Urinary bladder (tissue), 3 donors: ENCODE measurements at regions not wholly inside any gene's neighbourhood (a gene's known extent, or its start where the extent isn't known, plus 50 kb on each side); places are given as distances from the start of the nearest gene placed in this dataset.

Experiments used
- DNase-seq: peaks from one replicate; pipeline ENCODE4 v3.0.0-alpha.2; 2015; ENCODE audit errors: extremely low spot score
- H3K27ac ChIP-seq: one replicate; pipeline ENCODE4 v1.5.1; 2013; ENCODE audit warnings: low read depth, mild to moderate bottlenecking, moderate library complexity
- H3K36me3 ChIP-seq: one replicate; pipeline ENCODE4 v1.6.1; 2013; ENCODE audit warnings: mild to moderate bottlenecking, moderate library complexity; ENCODE audit not compliant: insufficient read depth
- H3K4me1 ChIP-seq: one replicate; pipeline ENCODE4 v1.6.1; 2013; ENCODE audit warnings: mild to moderate bottlenecking, moderate library complexity; ENCODE audit not compliant: insufficient read depth
- H3K4me3 ChIP-seq: one replicate; pipeline ENCODE4 v1.5.1; 2013; ENCODE audit warnings: low read depth, low read length
- WGBS: extraction: QIAGEN DNeasy Blood & Tissue Kit; methylation state at CpG from one replicate; pipeline ENCODE4 v1.1.7; 2013; 5-methylcytosine and 5-hydroxymethylcytosine counted together
- donor health status: healthy with polysubstance abuse.
- donor health status: healthy.

DNA sequence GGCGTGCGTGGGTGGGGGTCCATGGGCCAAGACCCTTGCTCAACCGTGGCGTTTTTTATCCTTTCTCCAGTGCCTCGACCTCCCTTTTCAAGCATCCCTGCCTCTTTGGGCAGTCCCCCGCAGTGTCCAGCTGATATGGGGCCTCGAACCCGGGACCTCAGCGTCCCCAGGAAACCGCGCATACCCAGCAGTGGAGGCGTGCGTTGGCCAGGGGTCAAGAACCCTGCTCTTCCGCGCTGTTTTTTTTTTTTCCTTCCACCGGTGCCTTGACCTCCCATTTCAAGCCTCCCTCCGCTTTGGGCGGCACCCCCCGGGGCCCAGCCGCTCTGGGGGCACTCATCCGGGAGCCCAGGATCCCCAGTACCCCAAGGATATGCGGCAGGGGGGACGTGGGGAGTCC is 325.8 kb downstream of the ALG10 start:
- no peaks in the 10 kb centered on the region for H3K4me1 ChIP-seq
- DNase-seq = no peak
- no peaks in the 10 kb centered on the region for H3K36me3 ChIP-seq
- no peak overlapping the region for H3K4me3 ChIP-seq
- H3K27ac ChIP-seq = no peak overlapping the region
- WGBS = 70% methylated on average over 23 of the region's 23 CpGs

DNA sequence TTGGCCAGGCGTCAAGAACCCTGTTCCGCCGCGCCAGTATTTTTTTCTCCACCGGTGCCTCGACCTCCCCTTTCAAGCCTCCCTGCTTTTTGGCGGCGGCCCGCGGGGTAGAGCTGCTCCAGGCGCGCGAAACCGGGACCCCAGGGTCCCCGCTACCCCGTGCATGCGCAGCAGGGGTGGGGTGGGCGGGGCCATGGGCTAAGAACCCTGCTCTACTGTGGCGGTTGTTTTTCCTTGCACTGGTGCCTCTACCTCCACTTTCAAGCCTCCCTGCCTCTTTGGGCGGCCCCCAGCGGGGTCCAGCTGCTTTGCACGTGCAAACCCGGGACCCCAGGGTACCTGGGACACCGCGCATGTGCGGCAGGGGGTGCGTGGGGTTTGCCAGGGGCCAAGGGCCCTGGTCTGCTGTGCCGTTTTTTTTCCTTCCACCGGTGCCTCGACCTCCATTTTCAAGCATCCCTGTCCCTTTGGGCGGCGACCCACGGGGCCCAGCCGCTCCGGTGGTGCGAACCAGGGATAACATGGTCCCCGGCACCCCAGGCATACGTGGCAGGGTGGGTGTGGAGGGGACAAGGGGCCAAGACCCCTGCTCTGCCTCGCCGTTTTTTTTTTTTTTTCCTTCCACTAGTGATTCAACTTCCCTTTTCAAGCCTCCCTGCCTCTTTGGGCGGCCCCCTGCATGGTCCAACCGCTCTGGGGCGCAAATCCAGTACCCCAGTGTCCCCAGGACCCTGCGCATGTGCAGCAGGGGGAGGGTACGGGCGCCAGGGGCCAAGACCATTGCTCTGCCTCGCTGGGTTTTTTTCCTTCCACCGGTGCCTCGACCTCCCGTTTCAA is 326.8 kb downstream of the ALG10 start:
- Histone ChIP-seq H3K36me3 (no peaks in the 10 kb centered on the region), H3K27ac (no peak overlapping the region), H3K4me3 (no peak overlapping the region), H3K4me1 (no peaks in the 10 kb centered on the region)
- 49% methylated on average over 50 of the region's 50 CpGs for WGBS
- DNase-seq = no peak

DNA sequence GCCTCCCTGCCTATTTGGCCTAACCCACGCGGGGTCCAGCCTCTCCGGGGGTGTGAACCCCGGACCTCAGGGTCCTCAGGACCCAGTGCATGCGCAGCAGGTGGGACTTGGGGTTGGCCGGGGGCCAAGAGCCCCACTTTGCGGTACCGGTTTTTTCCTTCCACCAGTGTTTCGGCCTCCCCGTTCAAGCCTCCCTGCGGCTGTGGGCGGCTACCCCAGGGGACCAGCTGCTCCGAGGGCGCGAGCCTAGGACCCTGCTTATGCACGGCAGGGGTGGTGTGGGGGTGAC is 327.3 kb downstream of the ALG10 start:
- WGBS = 65% methylated on average over 16 of the region's 16 CpGs
- H3K36me3 ChIP-seq = no peaks in the 10 kb centered on the region
- no peaks in the 10 kb centered on the region for H3K4me1 ChIP-seq
- DNase-seq = no peak
- no peak overlapping the region for H3K4me3 ChIP-seq
- H3K27ac ChIP-seq = no peak overlapping the region

DNA sequence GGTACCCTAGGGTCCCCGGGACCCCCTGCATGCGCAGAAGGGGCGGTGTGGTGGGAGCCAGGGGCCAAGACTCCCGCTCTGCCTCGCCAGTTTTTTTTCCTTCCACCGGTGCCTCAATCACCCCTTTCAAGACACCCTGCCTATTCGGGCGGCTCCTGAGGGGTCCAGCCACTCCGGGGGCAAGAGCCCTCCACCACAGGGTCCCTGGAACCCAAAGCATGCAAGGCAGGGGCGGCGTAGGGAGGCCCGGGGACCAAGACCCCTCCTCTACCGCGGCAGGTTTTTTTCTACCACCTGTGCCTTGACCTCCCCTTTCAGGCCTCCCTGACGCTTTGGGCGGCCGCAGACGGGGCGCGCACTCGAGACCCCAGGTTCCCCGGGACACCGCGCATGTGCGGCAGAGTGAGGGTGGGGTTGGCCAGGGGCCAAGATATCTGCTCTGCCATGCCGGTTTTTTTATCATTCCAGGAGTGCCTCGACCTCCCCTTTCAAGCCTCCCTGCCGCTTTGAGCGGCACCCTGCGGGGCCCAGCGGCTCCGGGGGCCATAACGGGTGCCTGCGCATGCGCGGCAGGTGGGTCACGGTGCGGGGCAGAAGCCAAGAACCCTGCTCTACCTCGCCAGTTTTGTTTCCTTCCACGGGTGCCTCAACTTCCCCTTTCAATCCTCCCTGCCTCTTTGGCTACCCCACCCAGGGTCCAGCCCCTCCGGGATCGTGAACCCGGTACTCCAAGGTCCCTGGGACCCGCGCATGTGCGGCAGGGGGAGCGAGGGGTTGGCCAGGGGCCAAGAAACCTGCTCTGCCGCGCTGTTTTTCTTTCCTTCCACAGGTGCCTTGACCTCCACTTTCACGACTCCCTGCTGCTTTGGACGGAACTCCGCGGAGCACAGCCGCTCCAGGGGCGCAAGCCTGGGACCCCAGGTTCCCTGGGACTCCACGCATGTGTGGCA is 328.1 kb downstream of the ALG10 start:
- WGBS = 63% methylated on average over 56 of the region's 56 CpGs
- H3K27ac ChIP-seq = no peak overlapping the region
- no peaks in the 10 kb centered on the region for H3K36me3 ChIP-seq
- no peak overlapping the region for H3K4me3 ChIP-seq
- H3K4me1 ChIP-seq = no peaks in the 10 kb centered on the region
- no peak for DNase-seq

DNA sequence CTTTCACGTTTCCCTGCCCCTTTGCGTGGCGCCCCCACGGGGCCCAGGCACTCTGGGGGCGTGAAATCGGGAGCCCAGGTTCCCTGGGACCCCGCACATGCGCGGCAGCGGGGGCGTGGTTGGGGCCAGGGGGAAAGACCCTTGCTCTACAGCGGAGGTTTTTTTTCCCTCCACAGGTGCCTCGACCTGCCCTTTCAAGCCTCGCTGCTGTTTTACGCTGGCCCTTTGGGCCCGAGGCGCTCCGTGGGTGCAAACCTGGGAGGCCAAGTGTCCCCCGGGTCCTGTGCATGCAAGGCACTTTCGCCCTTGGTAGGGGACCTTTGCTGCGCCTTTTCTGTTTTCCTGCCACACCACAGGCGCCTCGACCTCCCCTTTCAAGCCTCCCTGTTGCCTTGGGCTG is 329.8 kb downstream of the ALG10 start:
- no peak overlapping the region for H3K27ac ChIP-seq
- no peak for DNase-seq
- no peak overlapping the region for H3K4me3 ChIP-seq
- no peaks in the 10 kb centered on the region for H3K4me1 ChIP-seq
- WGBS = 53% methylated on average over 23 of the region's 23 CpGs
- no peaks in the 10 kb centered on the region for H3K36me3 ChIP-seq

DNA sequence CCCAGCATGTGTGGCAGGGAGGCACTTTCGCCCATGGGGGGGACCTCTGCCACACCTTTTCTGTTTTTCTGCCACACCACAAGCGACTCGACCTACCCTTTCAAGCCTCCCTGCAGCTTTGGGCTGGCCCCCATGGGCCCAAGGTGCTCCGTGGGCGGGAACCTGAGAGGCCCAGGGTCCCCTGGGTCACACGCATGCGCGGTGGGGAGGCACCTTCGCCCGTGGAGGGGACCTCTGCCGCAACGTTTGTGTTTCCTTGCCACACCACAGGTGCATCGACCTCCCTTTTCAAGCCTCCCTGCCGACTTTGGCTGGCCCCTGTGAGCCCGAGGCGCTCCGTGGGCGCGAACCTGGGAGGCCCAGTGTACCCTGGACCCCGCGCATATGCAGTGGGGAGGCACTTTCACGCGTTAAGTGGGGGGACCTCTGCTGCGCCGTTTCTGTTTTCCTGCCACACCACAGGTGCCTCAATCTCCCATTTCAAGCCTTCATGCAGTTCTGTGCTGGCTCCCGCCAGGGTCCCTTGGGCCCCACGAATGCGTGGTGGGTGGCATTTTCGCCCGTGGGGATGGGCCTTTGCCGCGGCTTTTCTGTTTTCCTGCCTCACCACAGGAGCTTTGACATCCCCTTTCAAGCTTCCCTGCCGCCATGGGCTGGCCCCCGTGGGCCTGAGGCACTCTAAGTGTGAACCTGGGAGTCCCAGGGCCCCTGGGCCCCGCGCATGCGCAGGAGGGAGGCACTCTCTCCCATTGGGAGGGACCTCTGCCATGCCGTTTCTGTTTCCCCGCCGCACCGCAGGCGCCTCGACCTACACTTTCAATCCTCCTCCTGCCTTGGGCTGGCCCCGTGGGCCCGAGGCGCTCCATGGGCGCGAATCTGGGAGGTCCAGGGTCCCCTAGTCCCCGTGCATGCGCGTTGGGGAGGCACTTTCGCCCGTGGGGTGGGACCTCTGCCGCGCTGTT is 332.2 kb downstream of the ALG10 start:
- Histone ChIP-seq H3K36me3 (no peaks in the 10 kb centered on the region), H3K27ac (no peak overlapping the region), H3K4me3 (no peak overlapping the region), H3K4me1 (no peaks in the 10 kb centered on the region)
- DNase-seq = no peak
- 60% methylated on average over 55 of the region's 55 CpGs for WGBS

DNA sequence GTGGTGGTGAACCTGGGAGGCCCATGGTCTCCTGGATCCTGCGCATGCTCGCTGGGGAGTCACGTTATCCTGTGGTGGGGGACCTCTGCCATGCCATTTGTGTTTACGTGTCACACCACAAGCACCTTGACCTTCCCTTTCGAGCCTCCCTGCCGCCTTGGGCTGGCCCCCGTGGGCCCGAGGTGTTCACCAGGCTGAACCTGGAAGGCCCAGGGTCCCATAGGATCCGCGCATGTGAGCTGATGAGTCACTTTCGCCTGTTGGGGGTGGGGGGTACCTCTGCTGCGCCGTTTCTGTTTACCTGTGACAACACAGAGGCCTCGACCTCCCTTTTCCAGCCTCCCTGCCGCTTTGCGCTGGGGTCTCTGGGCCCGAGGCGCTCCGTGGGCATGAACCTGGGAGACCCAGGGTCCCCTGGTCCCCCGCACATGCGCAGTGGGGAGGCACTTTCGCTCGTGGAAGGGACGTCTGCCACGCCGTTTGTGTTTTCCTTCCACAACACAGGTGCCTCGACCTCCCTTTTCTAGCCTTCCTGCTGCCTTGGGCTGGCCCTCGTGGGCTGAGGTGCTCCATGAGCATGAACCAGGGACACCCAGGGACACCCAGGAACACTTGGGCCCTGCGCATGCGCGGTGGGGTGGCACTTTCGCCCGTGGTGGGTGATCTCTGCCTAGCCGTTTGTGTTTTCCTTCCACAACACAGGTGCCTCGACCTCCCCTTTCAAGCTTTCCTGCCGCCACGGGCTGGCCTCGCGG is 334.1 kb downstream of the ALG10 start:
- Histone ChIP-seq H3K4me3 (no peak overlapping the region), H3K36me3 (no peaks in the 10 kb centered on the region), H3K27ac (no peak overlapping the region), H3K4me1 (no peaks in the 10 kb centered on the region)
- DNase-seq = no peak
- 71% methylated on average over 39 of the region's 39 CpGs for WGBS

DNA sequence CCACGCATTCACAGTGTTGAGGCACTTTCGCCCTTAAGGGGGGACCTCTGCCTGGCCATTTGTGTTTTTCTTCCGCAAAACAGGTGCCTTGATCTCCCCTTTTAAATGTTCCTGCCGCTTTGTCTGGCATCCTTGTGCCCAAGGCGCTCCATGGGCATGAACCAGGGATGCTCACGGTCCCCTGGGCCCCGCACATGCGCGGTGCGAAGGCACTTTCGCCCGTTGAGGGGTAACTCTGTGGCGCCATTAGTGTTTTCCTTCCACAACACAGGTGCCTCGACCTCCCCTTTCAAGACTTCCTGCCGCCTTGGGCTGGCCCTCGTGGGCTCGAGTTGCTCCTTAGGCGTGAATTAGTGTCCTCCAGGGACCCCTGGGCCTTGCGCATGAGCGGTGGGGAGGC is 335.5 kb downstream of the ALG10 start:
- Histone ChIP-seq H3K4me1 (no peaks in the 10 kb centered on the region), H3K4me3 (no peak overlapping the region), H3K27ac (no peak overlapping the region), H3K36me3 (no peaks in the 10 kb centered on the region)
- WGBS = 44% methylated on average over 20 of the region's 20 CpGs
- DNase-seq = no peak

DNA sequence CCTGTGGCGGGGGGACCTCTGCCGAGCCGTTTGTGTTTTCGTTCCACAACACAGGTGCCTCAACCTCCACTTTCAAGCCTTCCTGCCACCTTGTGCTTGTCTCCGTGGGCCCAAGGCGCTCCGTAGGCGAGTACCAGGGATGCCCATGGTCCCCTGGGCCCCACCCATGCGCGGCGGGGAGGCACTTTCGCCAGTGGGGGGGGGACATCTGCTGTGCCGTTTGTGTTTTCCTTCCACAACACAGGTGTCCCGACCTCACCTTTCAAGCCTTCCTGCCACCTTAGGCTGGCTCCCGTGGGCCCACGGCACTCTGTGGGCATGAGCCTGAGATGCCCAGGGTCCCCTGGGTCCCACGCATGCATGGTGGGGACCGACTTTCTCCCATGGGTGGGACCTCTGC is 335.9 kb downstream of the ALG10 start:
- H3K36me3 ChIP-seq = no peaks in the 10 kb centered on the region
- WGBS = 57% methylated on average over 18 of the region's 18 CpGs
- H3K27ac ChIP-seq = no peak overlapping the region
- H3K4me3 ChIP-seq = no peak overlapping the region
- H3K4me1 ChIP-seq = no peaks in the 10 kb centered on the region
- no peak for DNase-seq

DNA sequence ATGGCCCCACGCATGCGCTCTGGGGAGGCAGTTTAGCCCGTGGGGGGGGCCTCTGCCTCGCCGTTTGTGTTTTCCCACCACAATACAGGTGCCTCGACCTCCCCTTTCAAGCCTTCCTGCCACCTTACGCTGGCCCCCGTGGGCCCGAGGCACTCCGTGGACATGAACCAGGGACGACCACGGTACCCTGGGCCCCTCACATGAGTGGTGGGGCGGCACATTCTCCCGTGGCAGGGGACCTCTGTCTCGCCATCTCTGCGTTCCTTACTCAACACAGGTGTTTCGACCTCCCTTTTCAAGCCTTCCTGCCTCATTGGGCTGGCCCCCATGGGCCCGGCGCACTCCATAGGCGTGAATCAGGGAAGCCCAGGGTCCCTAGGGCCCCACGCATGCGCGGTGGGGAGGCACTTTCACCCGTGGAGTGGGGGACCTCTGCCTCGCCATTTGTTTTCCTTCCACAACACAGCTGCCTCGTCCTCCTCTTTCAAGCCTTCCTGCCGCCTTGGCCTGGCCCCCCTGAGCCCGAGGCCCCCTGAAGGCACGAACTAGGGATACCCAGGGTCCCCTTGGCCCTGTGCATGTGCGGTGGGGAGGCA is 339.5 kb downstream of the ALG10 start:
- no peak overlapping the region for H3K4me3 ChIP-seq
- no peaks in the 10 kb centered on the region for H3K4me1 ChIP-seq
- DNase-seq = no peak
- H3K27ac ChIP-seq = no peak overlapping the region
- 55% methylated on average over 30 of the region's 30 CpGs for WGBS
- no peaks in the 10 kb centered on the region for H3K36me3 ChIP-seq

DNA sequence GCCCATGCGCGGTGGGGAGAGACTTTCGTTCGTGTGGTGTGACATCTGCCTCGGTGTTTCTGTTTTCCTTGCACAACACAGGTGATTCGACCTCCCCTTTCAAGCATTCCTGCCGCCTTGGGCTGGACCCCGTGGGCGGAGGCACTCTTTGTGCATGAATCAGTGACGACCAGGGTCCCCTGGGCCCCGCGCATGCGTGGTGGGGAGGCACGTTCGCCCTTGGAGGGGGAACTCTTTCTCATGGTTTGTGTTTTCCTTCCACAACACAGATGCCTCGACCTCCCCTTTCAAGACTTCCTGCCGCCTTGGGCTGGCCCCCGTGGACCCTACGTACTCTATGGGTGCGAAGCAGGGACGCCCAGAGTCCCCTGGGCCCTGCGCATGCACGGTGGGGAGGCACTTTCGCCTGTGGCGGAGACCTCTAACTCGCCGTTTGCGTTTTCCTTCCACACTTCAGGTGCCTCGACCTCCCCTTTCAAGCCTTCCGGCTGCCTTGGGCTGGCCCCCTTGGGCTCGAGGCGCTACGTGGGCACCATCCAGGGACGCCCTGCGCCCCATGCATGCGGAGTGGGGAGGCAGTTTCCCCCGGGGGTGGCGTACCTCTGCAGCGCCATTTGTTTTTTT is 340.9 kb downstream of the ALG10 start:
- H3K4me3 ChIP-seq = no peak overlapping the region
- no peaks in the 10 kb centered on the region for H3K4me1 ChIP-seq
- H3K36me3 ChIP-seq = no peaks in the 10 kb centered on the region
- DNase-seq = no peak
- no peak overlapping the region for H3K27ac ChIP-seq
- WGBS = 54% methylated on average over 39 of the region's 39 CpGs

DNA sequence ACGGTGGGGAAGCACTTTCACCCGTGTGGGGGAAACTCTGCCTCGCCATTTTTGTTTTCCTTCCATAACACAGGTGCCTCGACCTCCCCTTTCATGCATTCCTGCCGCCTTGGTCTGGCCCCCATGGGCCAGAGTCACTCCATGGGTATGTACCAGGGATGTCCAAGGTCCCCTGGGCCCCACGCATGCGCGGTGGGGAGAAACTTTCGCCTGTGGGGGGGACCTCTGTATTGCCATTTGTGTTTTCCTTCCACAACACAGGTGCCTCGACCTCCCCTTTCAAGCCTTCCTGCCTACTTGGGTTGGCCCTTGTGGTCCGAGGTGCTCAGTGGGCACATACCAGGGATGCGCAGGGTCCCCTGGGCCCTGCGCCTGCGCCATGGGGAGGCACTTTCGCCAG is 345.8 kb downstream of the ALG10 start:
- H3K4me3 ChIP-seq = no peak overlapping the region
- H3K27ac ChIP-seq = no peak overlapping the region
- H3K36me3 ChIP-seq = no peaks in the 10 kb centered on the region
- WGBS = 52% methylated on average over 15 of the region's 15 CpGs
- DNase-seq = no peak
- H3K4me1 ChIP-seq = no peaks in the 10 kb centered on the region
